ENCODE measurements at regions not wholly inside any gene's neighbourhood (a gene's known extent, or its start where the extent isn't known, plus 50 kb on each side); places are given as distances from the start of the nearest gene placed in this dataset.
A peak's percentile ranks its signal among the peaks of the same experiment; 100 is the strongest.

GRCh38 chrX:10086676-10087075, 70.1 kb upstream of the CLCN4 start:
- no peak for DNase-seq

DNA sequence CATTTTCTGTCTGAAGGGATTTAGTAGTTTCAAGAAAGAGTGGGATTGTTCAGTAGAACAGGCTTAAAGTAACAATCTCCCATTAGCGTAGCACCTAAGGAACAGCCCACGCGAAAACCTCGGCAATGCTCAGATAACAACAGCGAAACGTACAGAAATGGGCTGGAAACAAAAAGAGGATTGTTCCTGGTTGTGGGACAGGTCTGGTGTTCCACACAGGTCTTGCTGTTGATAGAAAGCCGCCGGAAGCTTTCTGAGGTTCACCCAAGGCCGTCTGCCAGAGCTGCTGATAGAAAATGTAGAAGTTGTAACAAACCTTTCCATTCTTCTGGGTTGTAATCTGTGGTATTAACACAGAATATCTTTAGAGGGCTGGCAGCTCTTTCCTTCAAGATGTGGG, 69.4 kb upstream of the CLCN4 start:
- no peak for DNase-seq

DNA sequence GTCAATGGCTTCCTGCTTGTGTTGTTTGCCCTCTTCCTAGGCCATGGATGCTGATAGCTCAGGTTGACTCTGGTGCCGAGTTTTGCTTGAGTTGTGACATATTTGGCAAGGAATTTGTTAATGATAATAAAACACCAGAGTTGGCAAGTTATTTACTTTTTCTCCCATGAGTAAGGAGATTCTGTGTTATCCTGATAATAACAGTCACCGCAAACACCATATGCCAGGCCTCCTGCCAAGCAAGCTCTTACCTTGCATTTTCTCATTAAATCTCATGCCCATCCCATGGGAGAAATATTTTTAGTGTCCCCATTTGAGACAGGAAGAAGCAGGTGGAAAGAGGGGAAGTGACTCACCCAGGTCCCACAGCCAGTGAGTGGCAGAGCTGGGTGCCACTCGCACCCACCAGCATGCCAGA, 67.4 kb upstream of the CLCN4 start:
- peak; percentile 45 for DNase-seq

DNA sequence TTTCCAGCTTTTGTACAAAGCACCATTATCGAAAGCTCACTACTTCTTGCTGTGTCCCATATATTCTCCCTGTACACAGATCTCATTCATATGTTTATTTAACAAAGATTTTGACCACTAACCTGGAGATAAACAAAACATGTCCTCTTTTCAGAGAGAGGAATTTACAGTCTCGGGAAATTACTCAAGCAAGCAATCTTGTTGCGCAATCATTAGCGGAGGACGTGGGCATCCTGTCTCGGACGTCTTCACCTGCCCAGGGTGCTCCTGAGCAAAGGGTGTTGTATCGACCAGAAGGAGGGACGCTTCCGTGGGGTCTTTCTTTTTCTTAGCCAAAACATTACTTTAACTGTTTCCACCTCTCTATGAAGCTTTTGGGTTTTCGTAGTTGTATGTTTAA, 66.5 kb upstream of the CLCN4 start:
- no peak for DNase-seq

GRCh38 chrX:10095246-10095645, 61.5 kb upstream of the CLCN4 start:
- no peak for DNase-seq

DNA sequence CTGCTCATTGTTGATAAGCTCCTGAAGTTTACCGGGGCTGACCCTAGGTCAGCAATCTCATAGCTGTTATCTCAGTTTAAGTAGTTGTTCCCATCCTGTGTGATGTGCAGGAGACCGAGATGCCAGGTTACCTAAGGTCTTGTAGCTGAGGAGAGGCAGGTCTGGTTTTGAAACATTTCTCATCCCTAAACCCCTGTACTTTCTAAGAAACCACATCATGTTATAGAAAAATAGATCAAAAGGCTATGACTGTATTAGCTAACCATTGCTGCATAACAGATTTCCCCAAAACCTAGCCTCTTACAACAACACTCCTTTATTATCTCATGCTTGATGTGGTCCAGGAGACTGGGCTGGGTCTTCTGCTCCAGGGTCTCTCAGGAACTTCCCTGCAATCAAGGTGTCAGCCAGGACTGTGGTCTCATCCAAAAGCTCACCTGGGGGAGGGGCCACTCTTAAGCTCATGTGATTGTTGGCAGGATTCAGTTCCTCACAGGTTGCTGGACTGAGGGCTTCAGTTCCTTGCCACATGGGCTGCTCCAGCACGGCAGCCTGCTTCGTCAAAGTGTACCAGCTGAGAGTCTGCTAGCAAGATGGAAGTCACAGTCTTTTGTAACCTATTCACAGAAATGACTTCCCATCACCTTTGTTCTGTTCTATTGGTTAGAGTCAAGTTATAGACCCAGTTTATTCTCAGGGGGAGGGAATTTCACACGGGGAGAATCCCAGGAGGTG, 60.9 kb upstream of the CLCN4 start:
- no peak for DNase-seq

DNA sequence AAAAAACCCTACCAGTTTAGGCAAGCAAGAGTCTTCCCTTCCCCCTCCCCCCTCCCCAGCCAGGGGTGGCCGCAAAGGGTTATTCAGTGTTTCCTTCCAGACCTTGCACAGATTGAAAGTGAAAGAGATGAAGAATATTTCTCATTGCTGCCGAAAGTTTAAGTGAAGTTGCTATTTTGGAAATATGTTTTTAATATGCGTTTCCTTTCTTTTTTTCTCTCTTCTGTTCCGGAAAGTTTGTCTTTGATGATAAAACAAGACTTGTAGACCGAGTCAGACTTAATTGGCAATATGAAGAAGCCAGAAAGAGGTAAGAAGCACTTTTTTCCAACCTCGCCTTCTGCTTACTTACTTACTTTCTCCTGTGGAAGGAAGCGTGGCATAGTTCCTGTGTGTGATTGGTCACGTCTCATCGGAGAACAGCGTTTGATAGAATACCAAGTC, 58.5 kb upstream of the CLCN4 start:
- DNase-seq, result no peak

DNA sequence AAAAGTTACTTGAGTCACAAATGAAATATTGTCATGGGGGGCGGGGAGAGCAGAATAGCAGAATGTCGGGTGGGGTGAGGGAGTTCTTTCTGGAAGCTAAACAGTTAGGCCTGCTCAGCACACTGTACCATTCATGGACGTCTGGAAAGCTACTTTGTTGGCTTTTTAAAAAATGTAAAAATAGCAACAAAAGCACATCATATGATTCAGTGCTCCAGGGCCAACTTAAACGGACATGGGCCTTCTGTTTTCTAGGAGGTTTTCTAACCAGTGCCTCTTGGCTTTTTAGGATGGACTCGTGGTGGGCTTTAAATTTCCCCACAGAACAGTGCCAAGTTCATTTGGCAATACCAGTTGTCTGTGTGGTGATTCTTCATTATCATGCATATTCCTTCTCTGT, 57.4 kb upstream of the CLCN4 start:
- DNase-seq, result no peak

DNA sequence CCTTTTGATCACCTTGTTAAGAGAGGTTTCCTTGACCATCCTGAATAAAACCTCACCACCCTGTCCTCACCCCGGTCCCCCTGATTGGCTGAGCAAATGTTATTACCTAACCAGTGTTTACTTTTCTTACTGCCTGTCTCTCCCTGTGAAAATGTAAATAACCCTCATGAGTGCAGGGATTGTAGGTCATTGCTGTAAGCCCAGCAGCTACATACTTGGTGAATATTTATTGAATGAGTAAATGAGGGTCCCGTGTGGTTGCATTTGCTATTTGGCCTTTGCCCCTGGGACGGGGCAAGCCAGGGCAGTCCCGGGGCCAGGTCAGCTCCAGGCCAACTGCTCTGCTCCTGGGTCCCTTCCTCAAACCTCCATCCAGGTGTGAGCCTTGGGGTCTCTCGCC, 55.5 kb upstream of the CLCN4 start:
- no peak for DNase-seq

- no peak for DNase-seq
These were observed 54.6 kb upstream of the CLCN4 start for GRCh38 chrX:10102046-10102704.

DNA sequence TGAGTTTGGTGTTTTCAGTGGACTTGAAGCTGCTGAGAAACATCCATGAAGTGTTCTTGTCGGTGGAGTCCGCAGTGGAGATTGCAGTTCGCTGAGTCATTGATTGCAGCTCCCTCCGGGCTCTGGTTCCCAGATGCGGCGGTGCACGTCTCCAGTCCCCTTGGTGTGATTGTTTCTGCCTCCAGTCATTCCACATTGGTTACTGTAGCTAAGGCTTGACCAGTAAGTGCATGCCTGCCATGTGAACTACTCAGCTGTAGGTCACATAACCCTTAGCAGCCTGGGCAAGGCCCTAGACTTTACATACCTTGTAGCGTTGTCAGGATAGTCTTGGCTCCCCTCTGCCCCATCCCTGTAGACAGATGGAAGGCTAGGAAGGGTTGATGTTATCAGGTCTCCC, 53.8 kb upstream of the CLCN4 start:
- DNase-seq, result no peak

- DNase-seq, result no peak
These were observed 51.7 kb upstream of the CLCN4 start for GRCh38 chrX:10104958-10105658.

DNA sequence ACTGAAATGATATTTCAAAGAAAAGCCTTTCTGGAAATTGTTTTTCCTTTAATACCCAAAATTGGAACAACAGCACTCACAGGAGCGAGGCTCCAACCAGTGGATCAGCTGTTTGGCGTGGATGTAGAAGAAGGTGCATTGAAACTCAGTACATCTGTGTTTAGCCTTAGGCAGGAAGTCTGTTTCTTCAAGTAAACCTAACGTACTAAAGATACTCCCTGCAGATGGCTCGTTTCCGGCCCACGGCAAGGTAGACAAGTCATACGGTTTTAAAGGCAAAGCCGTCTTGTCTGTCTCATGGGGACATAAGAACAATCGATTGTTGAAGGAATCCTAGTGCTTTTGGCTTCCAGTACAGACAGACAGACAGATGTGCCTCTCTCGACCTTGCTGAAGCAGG, 50.0 kb upstream of the CLCN4 start:
- DNase-seq, result no peak
